ENCODE measurements at regions not wholly inside any gene's neighbourhood (a gene's known extent, or its start where the extent isn't known, plus 50 kb on each side); places are given as distances from the start of the nearest gene placed in this dataset.

- DNase-seq (ENCODE audit: low spot score) (no peak), ATAC-seq (ENCODE audit: low FRiP score) (no peak)
- TF ChIP-seq CTCF (IDR thresholded peaks at IDR 0.05): no peak
Measured at GRCh38 chr11:70566768-70567530, 168.6 kb downstream of the CTTN start.

- DNase-seq (ENCODE audit: low spot score) (no peak), ATAC-seq (ENCODE audit: low FRiP score) (no peak)
- no peak for TF ChIP-seq CTCF (IDR thresholded peaks at IDR 0.05)
Measured at GRCh38 chr11:70567680-70568034, 169.3 kb downstream of the CTTN start.

- no peak for DNase-seq (ENCODE audit: low spot score)
- ATAC-seq (ENCODE audit: low FRiP score): peak; percentile 53
- no peak for TF ChIP-seq CTCF (IDR thresholded peaks at IDR 0.05)
Measured at GRCh38 chr11:70568035-70568813, 169.9 kb downstream of the CTTN start.

- no peak for TF ChIP-seq CTCF (IDR thresholded peaks at IDR 0.05)
- DNase-seq (ENCODE audit: low spot score) (no peak), ATAC-seq (ENCODE audit: low FRiP score) (no peak)
Measured at GRCh38 chr11:70568814-70569617, 170.7 kb downstream of the CTTN start.

GRCh38 chr11:70569618-70569890 is 171.2 kb downstream of the CTTN start:
- no peak for TF ChIP-seq CTCF (IDR thresholded peaks at IDR 0.05)
- no peak for ATAC-seq (ENCODE audit: low FRiP score)
- no peak for DNase-seq (ENCODE audit: low spot score)

- TF ChIP-seq CTCF (IDR thresholded peaks at IDR 0.05): no peak
- no peak for DNase-seq (ENCODE audit: low spot score)
- no peak for ATAC-seq (ENCODE audit: low FRiP score)
Measured at GRCh38 chr11:70569996-70570692, 171.8 kb downstream of the CTTN start.

All from omental fat pad (tissue), 3 donors.